OCI-LY3 (cell line): ENCODE measurements at regions not wholly inside any gene's neighbourhood (a gene's known extent, or its start where the extent isn't known, plus 50 kb on each side); places are given as distances from the start of the nearest gene placed in this dataset.

Experiments used
- H2AFZ ChIP-seq: fragments of 200-600, 300-600 bp; shearing (Covaris generic); 2 replicates; pipeline ENCODE4 v1.6.0; 2014; ENCODE audit warnings: antibody characterized with exemption, low read depth, low read length
- H3K27ac ChIP-seq: fragments of 200-600, 300-600 bp; sonication (generic); 2 replicates; pipeline ENCODE4 v1.5.1; 2014; ENCODE audit warnings: mild to moderate bottlenecking, low read length, moderate library complexity, mixed read lengths
- H3K27me3 ChIP-seq: fragments of 200-600, 300-600 bp; sonication (generic); 2 replicates; pipeline ENCODE4 v1.6.1; 2014; ENCODE audit warnings: low read depth, low read length, mixed read lengths
- H3K36me3 ChIP-seq: fragments of 200-600, 300-600 bp; sonication (generic); replicated peaks from 2 replicates; pipeline ENCODE3; 2014; ENCODE audit warnings: low read depth, low read length, mixed read lengths
- H3K4me1 ChIP-seq: fragments of 300-600, 200-600 bp; sonication (generic); 2 replicates; pipeline ENCODE4 v1.6.1; 2014; ENCODE audit warnings: low read length, mixed read lengths
- H3K4me2 ChIP-seq: fragments of 200-600, 300-600 bp; sonication (generic); 2 replicates; pipeline ENCODE4 v1.6.1; 2014; ENCODE audit warnings: low read length, mixed read lengths
- H3K4me3 ChIP-seq: fragments of 300-600, 200-600 bp; sonication (generic); 2 replicates; pipeline ENCODE4 v1.5.1; 2014; ENCODE audit warnings: antibody characterized with exemption, mild to moderate bottlenecking, low read length, moderate library complexity
- H3K79me2 ChIP-seq: fragments of 300-600, 200-600 bp; shearing (Covaris generic); 2 replicates; pipeline ENCODE4 v1.6.1; 2014; ENCODE audit warnings: mild to moderate bottlenecking, low read length, mixed read lengths
- H3K9ac ChIP-seq: fragments of 300-600, 200-600 bp; shearing (Covaris generic); 2 replicates; pipeline ENCODE4 v1.6.0; 2014; ENCODE audit warnings: mild to moderate bottlenecking, low read length, moderate library complexity
- H3K9me3 ChIP-seq: fragments of 200-600, 300-600 bp; shearing (Covaris generic); 2 replicates; pipeline ENCODE4 v1.6.1; 2014; ENCODE audit warnings: low read length, mixed read lengths; ENCODE audit not compliant: insufficient read depth
- H4K20me1 ChIP-seq: fragments of 200-600, 300-600 bp; sonication (generic); 2 replicates; pipeline ENCODE4 v1.6.1; 2016; ENCODE audit warnings: low read length, mixed read lengths; ENCODE audit not compliant: insufficient read depth
- CTCF ChIP-seq: fragments of 200-600, 300-600 bp; sonication (generic); IDR thresholded peaks from 2 replicates; pipeline ENCODE4 v1.5.1; 2014; ENCODE audit warnings: antibody characterized with exemption, low read length, low read depth
- EZH2phosphoT487 ChIP-seq: fragments of 200-600 bp; shearing (Covaris generic); IDR thresholded peaks from 2 replicates; pipeline ENCODE4 v1.6.1; 2018; ENCODE audit warnings: antibody characterized with exemption, mixed run types, low read depth

GRCh38 chr4:63371001-63371400 lies 1038.2 kb downstream of the TECRL start:
- no peaks in the 10 kb centered on the region for H3K4me1 ChIP-seq
- H3K27me3 ChIP-seq = no peaks in the 10 kb centered on the region
- H3K9ac ChIP-seq = no peak overlapping the region
- H3K36me3 ChIP-seq = no peaks in the 10 kb centered on the region
- H3K27ac ChIP-seq = no peak overlapping the region
- H3K79me2 ChIP-seq = no peaks in the 10 kb centered on the region
- TF ChIP-seq CTCF (no peak), EZH2phosphoT487 (no peak)
- no peaks in the 10 kb centered on the region for H3K9me3 ChIP-seq
- no peak overlapping the region for H2AFZ ChIP-seq
- H3K4me3 ChIP-seq = no peak overlapping the region
- H3K4me2 ChIP-seq = no peak overlapping the region
- H4K20me1 ChIP-seq = no peaks in the 10 kb centered on the region

GRCh38 chr4:63361628-63362027 lies 1047.6 kb downstream of the TECRL start:
- H3K4me3 ChIP-seq = no peak overlapping the region

GRCh38 chr4:63361066-63361465 lies 1048.2 kb downstream of the TECRL start:
- Histone ChIP-seq H3K4me1 (no peaks in the 10 kb centered on the region), H3K4me2 (no peak overlapping the region), H3K27ac (no peak overlapping the region), H3K79me2 (no peaks in the 10 kb centered on the region), H3K36me3 (no peaks in the 10 kb centered on the region), H3K9ac (no peak overlapping the region), H3K27me3 (no peaks in the 10 kb centered on the region), H3K9me3 (no peaks in the 10 kb centered on the region), H2AFZ (no peak overlapping the region), H4K20me1 (no peaks in the 10 kb centered on the region), H3K4me3 (no peak overlapping the region)
- no peak for TF ChIP-seq CTCF
- no peak for TF ChIP-seq EZH2phosphoT487

More at GRCh38 chr4:63361628-63362027, 1047.6 kb downstream of the TECRL start:
- Histone ChIP-seq H3K27ac (no peak overlapping the region), H3K27me3 (no peaks in the 10 kb centered on the region), H3K36me3 (no peaks in the 10 kb centered on the region), H3K79me2 (no peaks in the 10 kb centered on the region), H3K9me3 (no peaks in the 10 kb centered on the region), H4K20me1 (no peaks in the 10 kb centered on the region), H2AFZ (no peak overlapping the region), H3K9ac (no peak overlapping the region), H3K4me2 (no peak overlapping the region), H3K4me1 (no peaks in the 10 kb centered on the region)
- TF ChIP-seq CTCF (no peak), EZH2phosphoT487 (no peak)

GRCh38 chr4:63349674-63350025 lies 1059.6 kb downstream of the TECRL start:
- no peak overlapping the region for H3K4me2 ChIP-seq
- no peaks in the 10 kb centered on the region for H3K27me3 ChIP-seq
- H3K36me3 ChIP-seq = no peaks in the 10 kb centered on the region
- no peaks in the 10 kb centered on the region for H3K4me1 ChIP-seq
- no peak overlapping the region for H2AFZ ChIP-seq
- no peaks in the 10 kb centered on the region for H3K79me2 ChIP-seq
- H4K20me1 ChIP-seq = no peaks in the 10 kb centered on the region
- no peak overlapping the region for H3K9ac ChIP-seq
- TF ChIP-seq CTCF (no peak), EZH2phosphoT487 (no peak)
- peaks cover 5% of the 10 kb centered on the region; the same call in 1 of the 2 replicates for H3K9me3 ChIP-seq
- H3K4me3 ChIP-seq = no peak overlapping the region
- H3K27ac ChIP-seq = no peak overlapping the region
